Cardiac muscle cell (in vitro differentiated cells and primary cell): ENCODE measurements at regions not wholly inside any gene's neighbourhood (a gene's known extent, or its start where the extent isn't known, plus 50 kb on each side); places are given as distances from the start of the nearest gene placed in this dataset.

Source experiments
- DNase-seq, 2 donors: peaks; one replicate each; pipeline versions ENCODE4 v3.0.0 to v3.0.0-alpha.2; 2010 to 2017; ENCODE audit warnings: low read depth in 1 of 2, low spot score in 1 of 2
- H3K27ac ChIP-seq: fragments of 200-600 bp; sonication (generic); 2 replicates; pipeline ENCODE4 v1.5.1; 2016
- H3K27me3 ChIP-seq: fragments of 200-600 bp; sonication (generic); 2 replicates; pipeline ENCODE4 v1.6.0; 2016; ENCODE audit warnings: control low read depth
- H3K36me3 ChIP-seq: fragments of 200-600 bp; sonication (generic); 2 replicates; pipeline ENCODE4 v1.5.1; 2016; ENCODE audit warnings: control low read depth
- H3K4me1 ChIP-seq: fragments of 200-600 bp; sonication (generic); 2 replicates; pipeline ENCODE4 v1.8.1; 2017; ENCODE audit warnings: low read depth, mild to moderate bottlenecking, mixed run types
- H3K4me3 ChIP-seq: fragments of 200-600 bp; sonication (generic); 2 replicates; pipeline ENCODE4 v1.5.1; 2016; ENCODE audit warnings: mild to moderate bottlenecking
- H3K9me3 ChIP-seq: fragments of 200-600 bp; sonication (generic); 2 replicates; pipeline ENCODE4 v1.5.1; 2017; ENCODE audit warnings: low read depth, mild to moderate bottlenecking, control low read depth
- CTCF ChIP-seq: IDR thresholded peaks from 2 replicates; pipeline ENCODE4 v1.5.1; 2012; ENCODE audit warnings: low read depth, mild to moderate bottlenecking, low read length

GRCh38 chr3:124329723-124330122 is 337.8 kb upstream of the ROPN1 start:
- no peak for DNase-seq
- H3K9me3 ChIP-seq = no peaks in the 10 kb centered on the region
- no peak overlapping the region for H3K27ac ChIP-seq
- TF ChIP-seq CTCF = no peak
- no peaks in the 10 kb centered on the region for H3K36me3 ChIP-seq
- H3K27me3 ChIP-seq = no peaks in the 10 kb centered on the region
- H3K4me1 ChIP-seq = no peaks in the 10 kb centered on the region
- no peak overlapping the region for H3K4me3 ChIP-seq

- no peak for DNase-seq
- H3K27ac ChIP-seq = no peak overlapping the region
Observed at GRCh38 chr3:124333931-124334640, 342.2 kb upstream of the ROPN1 start.

GRCh38 chr3:124336067-124336656 is 344.2 kb upstream of the ROPN1 start:
- Histone ChIP-seq H3K27me3 (no peaks in the 10 kb centered on the region), H3K36me3 (no peaks in the 10 kb centered on the region), H3K4me1 (no peaks in the 10 kb centered on the region), H3K27ac (no peak overlapping the region), H3K4me3 (no peak overlapping the region), H3K9me3 (no peaks in the 10 kb centered on the region)
- no peak for DNase-seq
- TF ChIP-seq CTCF = no peak

More at GRCh38 chr3:124333931-124334640, 342.2 kb upstream of the ROPN1 start:
- Histone ChIP-seq H3K36me3 (no peaks in the 10 kb centered on the region), H3K27me3 (no peaks in the 10 kb centered on the region), H3K9me3 (no peaks in the 10 kb centered on the region), H3K4me3 (no peak overlapping the region), H3K4me1 (no peaks in the 10 kb centered on the region)
- TF ChIP-seq CTCF = no peak

- H3K9me3 ChIP-seq = no peaks in the 10 kb centered on the region
- no peak overlapping the region for H3K4me3 ChIP-seq
- H3K27me3 ChIP-seq = no peaks in the 10 kb centered on the region
- H3K27ac ChIP-seq = no peak overlapping the region
- DNase-seq = no peak
- H3K36me3 ChIP-seq = no peaks in the 10 kb centered on the region
- TF ChIP-seq CTCF = no peak
- no peaks in the 10 kb centered on the region for H3K4me1 ChIP-seq
Observed at GRCh38 chr3:124345845-124346244, 353.9 kb upstream of the ROPN1 start.

- no peaks in the 10 kb centered on the region for H3K4me1 ChIP-seq
- no peak overlapping the region for H3K4me3 ChIP-seq
- no peak overlapping the region for H3K27ac ChIP-seq
- TF ChIP-seq CTCF = no peak
- no peaks in the 10 kb centered on the region for H3K27me3 ChIP-seq
- no peaks in the 10 kb centered on the region for H3K9me3 ChIP-seq
- DNase-seq = no peak
- no peaks in the 10 kb centered on the region for H3K36me3 ChIP-seq
Observed at GRCh38 chr3:124346487-124346886, 354.6 kb upstream of the ROPN1 start.
